CD4-positive, alpha-beta T cell (primary cell): ENCODE measurements at regions not wholly inside any gene's neighbourhood (a gene's known extent, or its start where the extent isn't known, plus 50 kb on each side); places are given as distances from the start of the nearest gene placed in this dataset.

Experiments used
- ATAC-seq: fragments of 200-7000 bp; cut with Tn5 transposase; one replicate; pipeline ENCODE4 v1.10.0; 2022; ENCODE audit warnings: mild to moderate bottlenecking; ENCODE audit not compliant: poor library complexity
- CTCF ChIA-PET: fragments of 350-600 bp; sonication (Branson Sonifier 250); formaldehyde crosslinking; loops from one replicate; lab custom pipeline; 2021; ENCODE audit warnings: antibody characterized with exemption, inconsistent platforms; lab: Charles Lee
- POLR2A ChIA-PET: fragments of 350-600 bp; sonication (Branson Sonifier 250); formaldehyde crosslinking; loops from one replicate; lab custom pipeline; 2021; ENCODE audit warnings: antibody characterized with exemption, inconsistent platforms; lab: Charles Lee
- DNase-seq, 14 experiments: peaks; one replicate each; pipeline ENCODE4 v3.0.0-alpha.2; 2013 to 2020; ENCODE audit warnings: mixed read lengths in 2 of 14
- H3K27ac ChIP-seq, 2 donors: one replicate each; pipeline versions ENCODE4 v1.5.1 to v1.7.0; 2013; ENCODE audit warnings: low read length in 2 of 2, low read depth in 1 of 2, mild to moderate bottlenecking in 1 of 2
- H3K27me3 ChIP-seq, 2 experiments: 1 replicate in 1 of 2; 2 replicates in 1 of 2; pipeline versions ENCODE4 v1.6.1 to v1.7.0; 2013; ENCODE audit warnings: low read length in 2 of 2, control low read depth in 1 of 2, mild to moderate bottlenecking in 1 of 2, moderate library complexity in 1 of 2; ENCODE audit not compliant: insufficient read depth in 2 of 2, control insufficient read depth in 1 of 2
- H3K36me3 ChIP-seq: one replicate; pipeline ENCODE4 v1.6.1; 2013; ENCODE audit warnings: low read length, control low read depth; ENCODE audit not compliant: insufficient read depth
- H3K4me1 ChIP-seq: one replicate; pipeline ENCODE4 v1.6.1; 2013; ENCODE audit warnings: low read length, control low read depth; ENCODE audit not compliant: insufficient read depth
- H3K4me3 ChIP-seq: one replicate; pipeline ENCODE4 v1.5.1; 2013; ENCODE audit warnings: mild to moderate bottlenecking, low read length, moderate library complexity
- H3K9me3 ChIP-seq, 2 experiments: 1 replicate in 1 of 2; 2 replicates in 1 of 2; pipeline versions ENCODE4 v1.6.1 to v1.7.0; 2013; ENCODE audit warnings: low read length in 2 of 2, mild to moderate bottlenecking in 2 of 2, control low read depth in 1 of 2, moderate library complexity in 1 of 2; ENCODE audit not compliant: control insufficient read depth in 1 of 2, insufficient read depth in 1 of 2
- H3K27ac Mint-ChIP-seq: one replicate; pipeline ENCODE4 v1.8.0; 2020; ENCODE audit warnings: mixed read lengths
- H3K27me3 Mint-ChIP-seq: one replicate; pipeline ENCODE4 v1.8.0; 2021; ENCODE audit warnings: mixed read lengths
- H3K36me3 Mint-ChIP-seq: one replicate; pipeline ENCODE4 v1.8.0; 2021; ENCODE audit warnings: low read depth, mixed read lengths
- H3K4me1 Mint-ChIP-seq: one replicate; pipeline ENCODE4 v1.8.0; 2021; ENCODE audit warnings: low read depth, mixed read lengths
- H3K4me3 Mint-ChIP-seq: one replicate; pipeline ENCODE4 v1.8.0; 2020; ENCODE audit warnings: mild to moderate bottlenecking, mixed read lengths
- H3K9me3 Mint-ChIP-seq: one replicate; pipeline ENCODE4 v1.8.0; 2020; ENCODE audit warnings: mixed read lengths
- intact Hi-C, 2 experiments: fragments of 100-400 bp; cut with DNase I in 1 of 2; cut with micrococcal nuclease in 1 of 2; formaldehyde crosslinking; loops; one replicate each; pipeline versions ENCODE4 v1.15.1 to v1.9.0; 2023 to 2025; cut with DNase I, micrococcal nuclease
- TF ChIP-seq, protein P1 (sequence below): fragments of 200-600 bp; IDR thresholded peaks from one replicate; pipeline ENCODE4 v1.8.0; 2022; ENCODE audit warnings: antibody characterized with exemption, mild to moderate bottlenecking

DNA sequence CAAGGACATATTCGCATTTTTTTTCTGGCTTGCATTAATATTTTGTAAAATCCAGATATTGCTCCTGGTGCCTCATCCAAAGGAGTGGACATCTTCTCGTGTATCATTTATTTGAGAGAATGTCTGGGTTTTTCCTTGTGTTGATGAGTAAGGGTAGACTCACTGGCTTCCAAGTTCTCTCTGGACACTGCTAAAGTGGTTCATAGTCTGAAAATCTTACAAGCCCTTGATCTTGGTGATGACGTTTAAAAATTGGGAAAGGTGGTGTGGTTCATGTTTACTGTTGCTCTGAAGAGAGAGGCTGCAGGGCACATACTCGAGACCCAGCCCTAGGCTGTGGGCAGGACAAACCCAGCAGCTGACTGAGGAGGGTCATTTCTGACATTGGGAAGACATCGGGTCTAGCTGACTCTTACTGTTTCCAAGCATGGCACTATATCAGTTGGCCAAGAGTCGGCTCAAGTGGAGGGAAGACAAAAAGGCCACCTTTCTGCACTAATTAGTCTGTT lies 296.2 kb downstream of the LMX1A start:
- H3K27ac ChIP-seq = no peak overlapping the region
- Mint-ChIP-seq H3K36me3 (no peaks in the 10 kb centered on the region), H3K9me3 (no peaks in the 10 kb centered on the region), H3K27ac (no peak overlapping the region), H3K27me3 (no peaks in the 10 kb centered on the region), H3K4me1 (no peaks in the 10 kb centered on the region), H3K4me3 (no peak overlapping the region)
- no peaks in the 10 kb centered on the region for H3K27me3 ChIP-seq
- DNase-seq (no peak), ATAC-seq (no peak)
- no peaks in the 10 kb centered on the region for H3K4me1 ChIP-seq
- H3K36me3 ChIP-seq = no peaks in the 10 kb centered on the region
- TF ChIP-seq, protein P1, sequence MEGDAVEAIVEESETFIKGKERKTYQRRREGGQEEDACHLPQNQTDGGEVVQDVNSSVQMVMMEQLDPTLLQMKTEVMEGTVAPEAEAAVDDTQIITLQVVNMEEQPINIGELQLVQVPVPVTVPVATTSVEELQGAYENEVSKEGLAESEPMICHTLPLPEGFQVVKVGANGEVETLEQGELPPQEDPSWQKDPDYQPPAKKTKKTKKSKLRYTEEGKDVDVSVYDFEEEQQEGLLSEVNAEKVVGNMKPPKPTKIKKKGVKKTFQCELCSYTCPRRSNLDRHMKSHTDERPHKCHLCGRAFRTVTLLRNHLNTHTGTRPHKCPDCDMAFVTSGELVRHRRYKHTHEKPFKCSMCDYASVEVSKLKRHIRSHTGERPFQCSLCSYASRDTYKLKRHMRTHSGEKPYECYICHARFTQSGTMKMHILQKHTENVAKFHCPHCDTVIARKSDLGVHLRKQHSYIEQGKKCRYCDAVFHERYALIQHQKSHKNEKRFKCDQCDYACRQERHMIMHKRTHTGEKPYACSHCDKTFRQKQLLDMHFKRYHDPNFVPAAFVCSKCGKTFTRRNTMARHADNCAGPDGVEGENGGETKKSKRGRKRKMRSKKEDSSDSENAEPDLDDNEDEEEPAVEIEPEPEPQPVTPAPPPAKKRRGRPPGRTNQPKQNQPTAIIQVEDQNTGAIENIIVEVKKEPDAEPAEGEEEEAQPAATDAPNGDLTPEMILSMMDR = no peak
- CTCF ChIA-PET = no interaction called here
- H3K4me3 ChIP-seq = no peak overlapping the region
- H3K9me3 ChIP-seq = no peaks in the 10 kb centered on the region
- intact Hi-C loops = no loop called here
- POLR2A ChIA-PET = no interaction called here

DNA sequence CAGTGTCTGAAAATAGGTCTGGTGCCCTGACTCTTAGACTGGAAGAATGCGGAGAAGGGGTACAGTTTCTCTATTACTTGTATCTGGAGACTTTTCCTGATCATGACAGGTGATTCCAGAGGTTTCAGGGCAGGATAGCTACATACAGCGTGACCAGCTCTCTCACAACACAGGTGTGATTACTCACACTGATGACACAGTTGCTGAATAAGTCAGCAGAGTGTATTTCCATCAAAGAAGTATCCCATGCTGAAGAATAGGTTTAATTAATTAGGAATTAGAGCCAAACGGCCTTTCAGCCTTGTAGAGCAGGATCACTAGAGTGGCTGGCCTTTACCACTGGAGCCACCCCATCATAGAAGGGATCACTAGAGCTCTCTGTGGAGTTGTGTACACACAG lies 298.6 kb downstream of the LMX1A start:
- no peaks in the 10 kb centered on the region for H3K27me3 Mint-ChIP-seq
- POLR2A ChIA-PET = no interaction called here
- TF ChIP-seq, protein P1 = no peak

DNA sequence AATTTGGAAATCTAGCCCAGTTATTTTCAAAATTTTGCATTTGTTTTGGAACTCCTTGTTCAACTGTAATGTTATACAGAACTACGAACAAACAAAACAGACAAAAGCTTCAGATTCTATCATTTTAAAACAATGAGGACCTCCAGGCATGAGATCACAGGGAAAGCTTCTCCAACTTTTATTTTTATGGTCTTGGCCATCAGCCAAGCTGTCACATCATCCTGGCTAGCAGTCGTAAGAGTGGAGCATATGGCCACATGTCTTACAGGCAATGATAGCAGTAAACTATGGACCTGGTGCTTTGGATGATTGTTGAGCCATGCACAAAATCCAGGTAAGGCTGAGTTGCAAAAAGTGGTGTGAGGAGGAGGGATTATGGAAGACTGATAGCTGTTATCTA lies 299.6 kb downstream of the LMX1A start:
- Histone ChIP-seq H3K4me1 (no peaks in the 10 kb centered on the region), H3K4me3 (no peak overlapping the region), H3K9me3 (no peaks in the 10 kb centered on the region), H3K36me3 (no peaks in the 10 kb centered on the region), H3K27ac (no peak overlapping the region), H3K27me3 (no peaks in the 10 kb centered on the region)
- CTCF ChIA-PET = no interaction called here
- no peak overlapping the region for H3K4me3 Mint-ChIP-seq
- no peaks in the 10 kb centered on the region for H3K27me3 Mint-ChIP-seq
- intact Hi-C loops = no loop called here
- H3K27ac Mint-ChIP-seq = no peak overlapping the region
- no peaks in the 10 kb centered on the region for H3K36me3 Mint-ChIP-seq
- no peaks in the 10 kb centered on the region for H3K9me3 Mint-ChIP-seq
- POLR2A ChIA-PET = no interaction called here
- H3K4me1 Mint-ChIP-seq = no peaks in the 10 kb centered on the region
- no peak for DNase-seq
- ATAC-seq = no peak
- TF ChIP-seq, protein P1 = no peak

More for the DNA sequence above, 298.6 kb downstream of the LMX1A start:
- H3K4me3 ChIP-seq = no peak overlapping the region
- H3K27ac ChIP-seq = no peak overlapping the region
- ATAC-seq = no peak
- no peaks in the 10 kb centered on the region for H3K4me1 ChIP-seq
- intact Hi-C loops = no loop called here
- Mint-ChIP-seq H3K4me1 (no peaks in the 10 kb centered on the region), H3K27ac (no peak overlapping the region), H3K4me3 (no peak overlapping the region), H3K9me3 (no peaks in the 10 kb centered on the region), H3K36me3 (no peaks in the 10 kb centered on the region)
- H3K27me3 ChIP-seq = no peaks in the 10 kb centered on the region
- no peaks in the 10 kb centered on the region for H3K36me3 ChIP-seq
- no peak for DNase-seq
- no peaks in the 10 kb centered on the region for H3K9me3 ChIP-seq
- CTCF ChIA-PET = no interaction called here
